HCT116 (cell line): ENCODE measurements at regions not wholly inside any gene's neighbourhood (a gene's known extent, or its start where the extent isn't known, plus 50 kb on each side); places are given as distances from the start of the nearest gene placed in this dataset.

Experiments used
- ATAC-seq: fragments of 200-7000 bp; cut with Tn5 transposase; 2 replicates; pipeline ENCODE4 v1.9.1; 2020; ENCODE audit warnings: mild to moderate bottlenecking, moderate library complexity
- BruUV-seq: library from RNA; stranded (reverse); fragments of 400-500 nt; replicated peaks from 2 replicates; lab custom pipeline; 2021; lab: Mats Ljungman, UMichigan
- CTCF ChIA-PET: fragments of 300-600 bp; sonication (Branson Sonifier 250); formaldehyde crosslinking; loops from one replicate; lab custom pipeline; 2021; ENCODE audit warnings: antibody characterized with exemption; lab: Charles Lee
- POLR2A ChIA-PET: fragments of 300-600, 350-600 bp; sonication (Branson Sonifier 250); formaldehyde crosslinking; loops from one replicate; lab custom pipeline; 2021; ENCODE audit warnings: antibody characterized with exemption; lab: Charles Lee
- RAD21 ChIA-PET, 2 experiments: fragments of 300-600 bp; sonication (Branson Sonifier 250); formaldehyde crosslinking; loops; one replicate each; lab custom pipeline; 2023; ENCODE audit warnings: low total read pairs in 2 of 2; ENCODE audit not compliant: uncharacterized antibody in 2 of 2, unreplicated experiment in 2 of 2, low non-redundant PET in 1 of 2; lab: Charles Lee
- DNase-seq: peaks from one replicate; pipeline ENCODE4 v3.0.0-alpha.2; 2010; ENCODE audit warnings: low read depth, low spot score
- H2AFZ ChIP-seq: fragments of 200-600 bp; shearing (Covaris generic), sonication (generic); 2 replicates; pipeline ENCODE4 v1.6.1; 2017; ENCODE audit warnings: low read depth, mixed run types, mixed read lengths, antibody characterized with exemption, low read length; ENCODE audit not compliant: poor library complexity, severe bottlenecking
- H3K27ac ChIP-seq: 2 replicates; pipeline ENCODE4 v1.5.1; 2012; ENCODE audit warnings: low read depth, low read length
- H3K27me3 ChIP-seq: fragments of 200-600 bp; sonication (generic); 2 replicates; pipeline ENCODE4 v1.6.1; 2016; ENCODE audit warnings: mixed run types, low read length, mixed read lengths; ENCODE audit not compliant: insufficient read depth
- H3K36me3 ChIP-seq, 2 experiments: fragments of 200-500 bp in 1 of 2; fragments of 200-600 bp in 1 of 2; sonication (Bioruptor generic) in 1 of 2; sonication (generic) in 1 of 2; 2 replicates each; pipeline versions ENCODE4 v1.5.1 to v1.6.1; 2014 to 2016; ENCODE audit warnings: low read length in 2 of 2, inconsistent platforms in 1 of 2, mixed read lengths in 1 of 2, mixed run types in 1 of 2; ENCODE audit not compliant: insufficient read depth in 2 of 2, control insufficient read depth in 1 of 2
- H3K4me1 ChIP-seq, 2 experiments: fragments of 200-600 bp in 1 of 2; sonication (generic) in 1 of 2; 2 replicates each; pipeline versions ENCODE4 v1.5.1 to v1.6.1; 2012 to 2017; ENCODE audit warnings: low read length in 2 of 2, inconsistent platforms in 1 of 2, mild to moderate bottlenecking in 1 of 2, mixed read lengths in 1 of 2, mixed run types in 1 of 2, moderate library complexity in 1 of 2; ENCODE audit not compliant: insufficient read depth in 2 of 2, control insufficient read depth in 1 of 2
- H3K4me2 ChIP-seq: fragments of 200-600 bp; sonication (generic); 2 replicates; pipeline ENCODE4 v1.6.1; 2017; ENCODE audit warnings: mixed run types, low read length, mixed read lengths
- H3K4me3 ChIP-seq, 2 experiments: fragments of 200-600 bp in 1 of 2; sonication (generic) in 1 of 2; replicated peaks in 1 of 2; 2 replicates each; pipeline ENCODE4 v1.5.1; 2011 to 2016; ENCODE audit warnings: low read length in 2 of 2, control low read depth in 1 of 2, low read depth in 1 of 2, mild to moderate bottlenecking in 1 of 2, mixed read lengths in 1 of 2, mixed run types in 1 of 2
- H3K79me2 ChIP-seq: fragments of 200-600 bp; sonication (generic); 2 replicates; pipeline ENCODE4 v1.6.1; 2017; ENCODE audit warnings: mild to moderate bottlenecking, mixed run types, low read length, moderate library complexity, mixed read lengths; ENCODE audit not compliant: insufficient read depth
- H3K9ac ChIP-seq: fragments of 200-600 bp; sonication (generic); 2 replicates; pipeline ENCODE4 v1.6.1; 2016; ENCODE audit warnings: low read length, mixed read lengths
- H3K9me2 ChIP-seq: fragments of 200-600 bp; sonication (generic), shearing (Covaris generic); 2 replicates; pipeline ENCODE4 v1.6.1; 2017; ENCODE audit warnings: mixed run types, mild to moderate bottlenecking, moderate library complexity; ENCODE audit not compliant: insufficient read depth
- H3K9me3 ChIP-seq, 2 experiments: fragments of 200-500 bp in 1 of 2; fragments of 200-600 bp in 1 of 2; sonication (Bioruptor generic) in 1 of 2; sonication (generic) in 1 of 2; 2 replicates each; pipeline ENCODE4 v1.6.1; 2014 to 2017; ENCODE audit warnings: low read length in 2 of 2, mixed read lengths in 2 of 2, inconsistent platforms in 1 of 2, low read depth in 1 of 2, mild to moderate bottlenecking in 1 of 2, mixed run types in 1 of 2, moderate library complexity in 1 of 2; ENCODE audit not compliant: control insufficient read depth in 1 of 2, insufficient read depth in 1 of 2
- H4K20me1 ChIP-seq: fragments of 200-600 bp; sonication (generic), shearing (Covaris generic); 2 replicates; pipeline ENCODE4 v1.6.1; 2017; ENCODE audit warnings: mixed run types, mild to moderate bottlenecking, moderate library complexity; ENCODE audit not compliant: insufficient read depth
- CTCF ChIP-seq, 3 experiments: fragments of 200-600 bp in 1 of 3; sonication (generic) in 1 of 3; IDR thresholded peaks in 2 of 3; conservative IDR thresholded peaks in 1 of 3; 2 replicates each; pipeline ENCODE4 v1.5.1; 2012 to 2017; ENCODE audit warnings: low read depth in 2 of 3, low read length in 2 of 3, antibody characterized with exemption in 1 of 3, borderline replicate concordance in 1 of 3, control low read depth in 1 of 3, mild to moderate bottlenecking in 1 of 3, mixed read lengths in 1 of 3, mixed run types in 1 of 3, moderate library complexity in 1 of 3; ENCODE audit not compliant: insufficient read depth in 1 of 3
- EGR1 ChIP-seq: IDR thresholded peaks from 2 replicates; pipeline ENCODE4 v1.6.1; 2012; ENCODE audit warnings: low read depth
- ELF1 ChIP-seq: IDR thresholded peaks from 2 replicates; pipeline ENCODE4 v1.6.1; 2012; ENCODE audit warnings: low read depth, borderline replicate concordance
- RAD21 ChIP-seq: IDR thresholded peaks from 2 replicates; pipeline ENCODE4 v1.6.1; 2012; ENCODE audit warnings: low read depth, mild to moderate bottlenecking
- SRF ChIP-seq: IDR thresholded peaks from 2 replicates; pipeline ENCODE4 v1.6.1; 2012; ENCODE audit warnings: low read depth
- TCF7L2 ChIP-seq: IDR thresholded peaks from 2 replicates; pipeline ENCODE4 v1.7.0; 2011; ENCODE audit warnings: borderline replicate concordance, inconsistent platforms; ENCODE audit not compliant: insufficient read depth, insufficient read length; ENCODE audit errors: extremely low read depth
- ZFX ChIP-seq: fragments of 450-650 bp; IDR thresholded peaks from 2 replicates; pipeline ENCODE4 v1.6.1; 2017
- ZNF274 ChIP-seq: fragments of 200-500 bp; sonication (Bioruptor generic); IDR thresholded peaks from 2 replicates; pipeline ENCODE4 v1.6.1; 2014; ENCODE audit warnings: mild to moderate bottlenecking, low read depth, low read length, inconsistent platforms
- intact Hi-C: fragments of 100-400 bp; cut with micrococcal nuclease; formaldehyde crosslinking; loops from 2 replicates; pipeline ENCODE4 v1.10.0; 2022

DNA sequence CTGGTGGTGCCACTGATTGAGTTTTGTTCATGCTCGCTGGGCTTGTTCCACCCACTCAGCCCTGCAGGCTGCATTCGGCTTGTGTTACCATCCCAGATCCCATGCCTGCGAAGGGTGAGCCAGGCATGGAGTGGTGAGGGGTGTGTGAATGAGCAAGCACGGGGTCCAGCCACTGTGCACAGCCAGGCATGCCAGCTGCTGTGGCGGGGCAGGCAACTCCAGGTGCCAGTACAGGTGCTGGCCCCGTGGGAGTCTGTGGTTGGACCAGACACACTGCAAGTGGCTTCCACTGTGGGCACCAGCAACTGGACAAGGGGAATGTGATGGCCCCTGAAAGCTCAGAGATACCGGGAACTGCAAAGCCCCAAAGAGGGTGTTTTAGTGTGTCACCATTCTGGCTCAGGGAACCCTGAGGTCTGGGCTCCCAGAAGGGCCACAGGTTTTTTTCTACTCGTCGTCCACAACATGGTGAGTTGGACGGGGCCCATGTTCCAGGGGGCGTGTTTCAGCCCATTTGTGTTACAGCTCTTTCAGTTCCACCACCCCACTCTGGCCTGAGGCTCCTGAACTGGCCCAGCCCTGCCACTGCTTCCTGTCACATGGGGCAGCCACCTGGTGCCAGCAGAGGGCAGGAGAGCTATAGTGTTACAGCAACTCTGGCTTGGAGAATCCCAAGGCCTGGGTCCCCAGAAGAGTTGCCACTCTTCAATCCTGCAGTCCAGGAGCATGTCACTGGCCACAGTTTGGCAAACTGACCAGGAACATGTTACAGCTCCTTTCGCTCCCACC, 217.0 kb upstream of the OBI1 start:
- intact Hi-C loops, result no loop called here
- ATAC-seq (peak; percentile 69), DNase-seq (no peak)
- no peaks in the 10 kb centered on the region for H3K9me2 ChIP-seq
- no peak overlapping the region for H3K4me3 ChIP-seq
- H2AFZ ChIP-seq, result no peak overlapping the region
- ChIA-PET RAD21 (interaction anchor here in 1 of 2 experiments (0.6 kb wide), 1 partner anchor 491 kb away, joined by 7 read pairs; no protein-coding TSS in a partner anchor), CTCF (no interaction called here), POLR2A (no interaction called here)
- peak in 2 of 3 experiments; percentile 29 to 34; a peak in 3 of 6 replicates for TF ChIP-seq CTCF (IDR thresholded peaks at IDR 0.05 in 2 of 3, conservative IDR thresholded peaks at IDR 0.05 in 1 of 3; ENCODE audit: borderline replicate concordance in 1 of 3, insufficient read depth in 1 of 3, low read depth in 2 of 3, low read length in 2 of 3)
- TF ChIP-seq ELF1, result no peak
- TF ChIP-seq SRF, result no peak
- no peak for TF ChIP-seq ZNF274
- peak; percentile 24; the same call in 1 of the 2 replicates for TF ChIP-seq RAD21
- no peak for TF ChIP-seq TCF7L2
- TF ChIP-seq EGR1, result no peak
- no peak for TF ChIP-seq ZFX
- H4K20me1 ChIP-seq, result no peaks in the 10 kb centered on the region
- H3K36me3 ChIP-seq, result no peaks in the 10 kb centered on the region
- no peaks in the 10 kb centered on the region for H3K4me1 ChIP-seq
- H3K4me2 ChIP-seq, result no peak overlapping the region
- no peaks in the 10 kb centered on the region for H3K9me3 ChIP-seq
- no peak overlapping the region for H3K9ac ChIP-seq
- peaks cover 4% of the 10 kb centered on the region; the same call in 1 of the 2 replicates for H3K27me3 ChIP-seq
- H3K27ac ChIP-seq, result no peak overlapping the region
- H3K79me2 ChIP-seq, result no peaks in the 10 kb centered on the region
- no TSS peak for BruUV-seq
